ENCODE measurements at regions not wholly inside any gene's neighbourhood (a gene's known extent, or its start where the extent isn't known, plus 50 kb on each side); places are given as distances from the start of the nearest gene placed in this dataset.
"Not testable (repeated sequence)": the region's sequence is repeated elsewhere in the genome, so short reads cannot be mapped to it uniquely, and the experiment has no call there.

DNA sequence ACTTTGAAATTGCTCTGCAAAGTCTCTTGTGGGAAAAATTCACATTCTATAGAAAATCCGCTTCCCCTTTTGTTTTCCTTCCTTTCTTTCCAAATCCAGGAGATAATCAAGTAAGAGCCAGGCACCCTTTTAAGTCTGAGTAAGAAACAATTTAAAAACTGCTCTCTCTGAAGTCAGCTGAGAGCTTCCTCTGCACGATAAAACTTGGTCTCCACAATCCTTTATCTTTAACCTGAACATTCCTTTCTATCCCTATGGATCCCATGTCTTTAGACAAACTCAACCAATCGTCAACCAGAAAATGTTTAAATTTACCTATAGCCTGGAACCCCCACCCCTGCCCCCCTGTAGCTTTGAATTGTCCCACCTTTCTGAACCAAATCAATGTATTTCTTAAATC, 1723.6 kb upstream of the AGA start:
- DNase-seq (ENCODE audit: low spot score) = no peak
- no peak overlapping the region for H3K4me3 ChIP-seq (ENCODE audit: low read depth, low read length, poor library complexity, severe bottlenecking)
- H3K4me1 ChIP-seq (ENCODE audit: insufficient read depth, low read length, poor library complexity, severe bottlenecking) = no peaks in the 10 kb centered on the region
- TF ChIP-seq, protein P1, sequence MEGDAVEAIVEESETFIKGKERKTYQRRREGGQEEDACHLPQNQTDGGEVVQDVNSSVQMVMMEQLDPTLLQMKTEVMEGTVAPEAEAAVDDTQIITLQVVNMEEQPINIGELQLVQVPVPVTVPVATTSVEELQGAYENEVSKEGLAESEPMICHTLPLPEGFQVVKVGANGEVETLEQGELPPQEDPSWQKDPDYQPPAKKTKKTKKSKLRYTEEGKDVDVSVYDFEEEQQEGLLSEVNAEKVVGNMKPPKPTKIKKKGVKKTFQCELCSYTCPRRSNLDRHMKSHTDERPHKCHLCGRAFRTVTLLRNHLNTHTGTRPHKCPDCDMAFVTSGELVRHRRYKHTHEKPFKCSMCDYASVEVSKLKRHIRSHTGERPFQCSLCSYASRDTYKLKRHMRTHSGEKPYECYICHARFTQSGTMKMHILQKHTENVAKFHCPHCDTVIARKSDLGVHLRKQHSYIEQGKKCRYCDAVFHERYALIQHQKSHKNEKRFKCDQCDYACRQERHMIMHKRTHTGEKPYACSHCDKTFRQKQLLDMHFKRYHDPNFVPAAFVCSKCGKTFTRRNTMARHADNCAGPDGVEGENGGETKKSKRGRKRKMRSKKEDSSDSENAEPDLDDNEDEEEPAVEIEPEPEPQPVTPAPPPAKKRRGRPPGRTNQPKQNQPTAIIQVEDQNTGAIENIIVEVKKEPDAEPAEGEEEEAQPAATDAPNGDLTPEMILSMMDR (conservative IDR thresholded peaks at IDR 0.05; ENCODE audit: low read depth, low read length) = no peak
- TF ChIP-seq EZH2 (IDR thresholded peaks at IDR 0.05; ENCODE audit: borderline replicate concordance, low read depth, low read length, poor library complexity, severe bottlenecking) = no peak
- no peaks in the 10 kb centered on the region for H3K9me3 ChIP-seq (ENCODE audit: low read depth, low read length, poor library complexity, severe bottlenecking)
- H3K27ac ChIP-seq (ENCODE audit: low read depth, low read length, poor library complexity, severe bottlenecking) = no peak overlapping the region
- ChIA-PET CTCF (no interaction called here), POLR2A (ENCODE audit: low non-redundant PET) (no interaction called here)
- no TSS peak for BruUV-seq (replicated peaks)
- H3K27me3 ChIP-seq (replicated peaks; ENCODE audit: insufficient read depth, low read depth, low read length, poor library complexity) = no peaks in the 10 kb centered on the region
- intact Hi-C loops (cut with micrococcal nuclease; ENCODE audit: unreplicated experiment) = no loop called here
- no peaks in the 10 kb centered on the region for H3K36me3 ChIP-seq (ENCODE audit: insufficient read depth, low read length, poor library complexity, severe bottlenecking)

DNA sequence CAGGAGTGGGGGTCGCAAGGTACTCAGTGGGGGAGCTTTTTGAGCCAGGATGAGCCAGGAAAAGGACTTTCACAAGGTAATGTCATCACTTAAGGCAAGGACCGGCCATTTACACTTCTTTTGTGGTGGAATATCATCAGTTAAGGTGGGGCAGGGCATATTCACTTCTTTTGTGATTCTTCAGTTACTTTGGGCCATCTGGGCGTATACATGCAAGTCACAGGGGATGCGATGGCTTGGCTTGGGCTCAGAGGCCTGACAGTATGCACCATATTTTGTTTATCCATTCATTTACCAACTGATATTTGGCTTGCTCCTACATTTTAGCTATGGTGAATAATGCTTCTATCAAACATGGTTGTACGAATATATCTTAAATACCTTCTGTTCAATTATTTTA, 1728.1 kb upstream of the AGA start:
- H3K36me3 ChIP-seq (ENCODE audit: insufficient read depth, low read length, poor library complexity, severe bottlenecking); H3K4me1 ChIP-seq (ENCODE audit: insufficient read depth, low read length, poor library complexity, severe bottlenecking); CTCF ChIA-PET; BruUV-seq (replicated peaks); DNase-seq (ENCODE audit: low spot score); POLR2A ChIA-PET (ENCODE audit: low non-redundant PET); H3K27ac ChIP-seq (ENCODE audit: low read depth, low read length, poor library complexity, severe bottlenecking); H3K27me3 ChIP-seq (replicated peaks; ENCODE audit: insufficient read depth, low read depth, low read length, poor library complexity); H3K4me3 ChIP-seq (ENCODE audit: low read depth, low read length, poor library complexity, severe bottlenecking); intact Hi-C loops (cut with micrococcal nuclease; ENCODE audit: unreplicated experiment); H3K9me3 ChIP-seq (ENCODE audit: low read depth, low read length, poor library complexity, severe bottlenecking): not testable (repeated sequence)

DNA sequence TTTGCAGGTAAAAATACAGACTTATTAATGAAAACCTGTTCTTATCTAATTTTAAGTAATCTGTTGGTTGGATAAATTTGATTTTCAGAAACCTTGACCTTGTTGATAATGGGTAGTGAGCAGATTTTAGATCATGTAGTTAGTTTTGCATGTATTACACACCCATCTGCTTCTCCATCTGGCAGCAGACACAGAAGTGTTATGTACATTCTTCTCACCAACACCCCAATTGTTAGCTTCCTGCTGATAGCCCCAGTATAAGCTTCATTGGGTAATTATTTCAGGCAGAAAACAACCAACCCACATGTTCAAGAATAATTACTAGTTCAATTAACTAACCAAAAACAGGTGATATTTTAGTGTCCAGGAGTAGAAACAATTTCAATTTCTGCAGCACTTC, 1740.5 kb upstream of the AGA start:
- ChIA-PET POLR2A (ENCODE audit: low non-redundant PET) (no interaction called here), CTCF (no interaction called here)
- H3K4me1 ChIP-seq (ENCODE audit: insufficient read depth, low read length, poor library complexity, severe bottlenecking) = no peaks in the 10 kb centered on the region
- intact Hi-C loops (cut with micrococcal nuclease; ENCODE audit: unreplicated experiment) = no loop called here
- no peak for DNase-seq (ENCODE audit: low spot score)
- no peaks in the 10 kb centered on the region for H3K27me3 ChIP-seq (replicated peaks; ENCODE audit: insufficient read depth, low read depth, low read length, poor library complexity)
- no peak overlapping the region for H3K27ac ChIP-seq (ENCODE audit: low read depth, low read length, poor library complexity, severe bottlenecking)
- H3K4me3 ChIP-seq (ENCODE audit: low read depth, low read length, poor library complexity, severe bottlenecking) = no peak overlapping the region
- H3K9me3 ChIP-seq (ENCODE audit: low read depth, low read length, poor library complexity, severe bottlenecking) = peaks cover 6% of the 10 kb centered on the region
- TF ChIP-seq, protein P1 (conservative IDR thresholded peaks at IDR 0.05; ENCODE audit: low read depth, low read length) = no peak
- TF ChIP-seq EZH2 (IDR thresholded peaks at IDR 0.05; ENCODE audit: borderline replicate concordance, low read depth, low read length, poor library complexity, severe bottlenecking) = no peak
- no peaks in the 10 kb centered on the region for H3K36me3 ChIP-seq (ENCODE audit: insufficient read depth, low read length, poor library complexity, severe bottlenecking)
- no TSS peak for BruUV-seq (replicated peaks)

DNA sequence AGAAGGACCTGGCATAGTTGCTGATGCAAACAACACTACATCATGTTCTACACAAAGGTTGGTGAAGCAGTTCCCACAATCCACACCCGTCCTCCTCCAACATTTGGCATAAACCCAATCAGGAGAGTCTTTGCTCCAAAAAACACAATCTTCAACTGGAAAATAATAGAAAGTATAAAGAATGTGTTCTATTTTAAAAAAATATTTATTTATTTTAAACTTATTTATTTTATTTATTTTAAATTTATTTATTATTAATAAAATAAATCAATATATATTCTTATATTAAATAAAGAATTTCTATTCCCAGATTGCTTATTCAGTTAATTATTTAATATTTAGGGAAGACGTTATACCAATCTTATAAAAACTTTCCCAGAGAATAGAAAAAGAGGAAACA, 1753.7 kb upstream of the AGA start:
- intact Hi-C loops (cut with micrococcal nuclease; ENCODE audit: unreplicated experiment) = no loop called here
- Histone ChIP-seq H3K27me3 (replicated peaks; ENCODE audit: insufficient read depth, low read depth, low read length, poor library complexity) (no peaks in the 10 kb centered on the region), H3K36me3 (ENCODE audit: insufficient read depth, low read length, poor library complexity, severe bottlenecking) (no peaks in the 10 kb centered on the region), H3K9me3 (ENCODE audit: low read depth, low read length, poor library complexity, severe bottlenecking) (no peaks in the 10 kb centered on the region), H3K4me1 (ENCODE audit: insufficient read depth, low read length, poor library complexity, severe bottlenecking) (no peaks in the 10 kb centered on the region), H3K27ac (ENCODE audit: low read depth, low read length, poor library complexity, severe bottlenecking) (no peak overlapping the region), H3K4me3 (ENCODE audit: low read depth, low read length, poor library complexity, severe bottlenecking) (no peak overlapping the region)
- no peak for DNase-seq (ENCODE audit: low spot score)
- TF ChIP-seq EZH2 (IDR thresholded peaks at IDR 0.05; ENCODE audit: borderline replicate concordance, low read depth, low read length, poor library complexity, severe bottlenecking) = no peak
- TF ChIP-seq, protein P1 (conservative IDR thresholded peaks at IDR 0.05; ENCODE audit: low read depth, low read length) = no peak
- ChIA-PET CTCF (no interaction called here), POLR2A (ENCODE audit: low non-redundant PET) (no interaction called here)
- no TSS peak for BruUV-seq (replicated peaks)
